Mesothelial cell of epicardium (in vitro differentiated cells): ENCODE measurements at regions not wholly inside any gene's neighbourhood (a gene's known extent, or its start where the extent isn't known, plus 50 kb on each side); places are given as distances from the start of the nearest gene placed in this dataset.
"Not testable (repeated sequence)": the region's sequence is repeated elsewhere in the genome, so short reads cannot be mapped to it uniquely, and the experiment has no call there.

Source experiments
- DNase-seq, 2 experiments: peaks; one replicate each; pipeline ENCODE4 v3.0.0; 2021; ENCODE audit warnings: low spot score in 2 of 2; ENCODE audit not compliant: unreplicated experiment in 2 of 2
- H3K27ac Mint-ChIP-seq: 2 replicates; pipeline ENCODE4 v1.8.0; 2021; ENCODE audit warnings: mixed read lengths
- H3K27me3 Mint-ChIP-seq: 2 replicates; pipeline ENCODE4 v1.8.0; 2021; ENCODE audit warnings: low read depth, mixed read lengths
- H3K36me3 Mint-ChIP-seq: 2 replicates; pipeline ENCODE4 v1.8.0; 2021; ENCODE audit warnings: mixed read lengths
- H3K4me1 Mint-ChIP-seq: 2 replicates; pipeline ENCODE4 v1.8.0; 2021; ENCODE audit warnings: mixed read lengths
- H3K4me3 Mint-ChIP-seq: 2 replicates; pipeline ENCODE4 v1.8.0; 2021; ENCODE audit warnings: mild to moderate bottlenecking, moderate library complexity, mixed read lengths
- H3K9me3 Mint-ChIP-seq: 2 replicates; pipeline ENCODE4 v1.8.0; 2021; ENCODE audit warnings: mixed read lengths
- TF ChIP-seq, protein P1 (sequence below): fragments of 200-600 bp; sonication (generic); IDR thresholded peaks from one replicate; pipeline ENCODE4 v1.5.0; 2021; ENCODE audit warnings: antibody characterized with exemption; ENCODE audit not compliant: unreplicated experiment

DNA sequence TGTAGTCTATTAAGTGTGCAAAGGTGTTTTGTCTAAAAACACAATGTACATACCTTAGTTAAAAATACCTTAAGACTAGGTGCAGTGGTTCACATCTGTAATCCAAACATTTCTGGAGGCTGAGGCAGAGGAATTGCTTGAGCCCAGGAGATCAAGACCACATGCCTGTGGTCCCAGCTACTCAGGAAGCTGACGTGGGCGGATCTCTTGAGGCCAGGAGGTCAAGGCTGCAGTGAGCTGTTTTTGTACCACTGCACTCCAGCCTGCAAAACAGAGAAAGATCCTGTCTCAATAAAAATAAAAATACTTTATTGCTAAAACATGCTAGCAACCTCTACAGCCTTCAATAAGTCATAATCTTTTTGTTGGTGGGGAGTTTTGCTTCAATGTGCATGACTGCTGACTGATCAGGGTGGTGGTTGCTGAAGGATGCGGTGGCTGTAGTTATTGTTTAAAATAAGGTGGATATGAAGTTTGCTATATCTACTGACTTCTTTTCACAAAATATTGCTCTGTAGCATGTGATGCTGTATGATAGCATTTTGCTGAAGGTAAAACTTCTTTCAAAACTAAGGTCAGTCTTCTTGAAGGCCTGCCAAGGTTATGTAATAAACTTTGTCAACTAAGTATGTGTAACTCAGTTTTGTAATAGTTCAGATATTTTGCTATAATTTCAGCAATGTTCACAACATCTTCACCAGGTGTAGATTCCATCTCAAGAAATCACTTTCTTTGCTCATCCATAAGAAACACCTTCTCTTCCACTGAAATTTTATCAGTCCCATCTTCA lies 1238.0 kb upstream of the NRXN1 start:
- TF ChIP-seq, protein P1, sequence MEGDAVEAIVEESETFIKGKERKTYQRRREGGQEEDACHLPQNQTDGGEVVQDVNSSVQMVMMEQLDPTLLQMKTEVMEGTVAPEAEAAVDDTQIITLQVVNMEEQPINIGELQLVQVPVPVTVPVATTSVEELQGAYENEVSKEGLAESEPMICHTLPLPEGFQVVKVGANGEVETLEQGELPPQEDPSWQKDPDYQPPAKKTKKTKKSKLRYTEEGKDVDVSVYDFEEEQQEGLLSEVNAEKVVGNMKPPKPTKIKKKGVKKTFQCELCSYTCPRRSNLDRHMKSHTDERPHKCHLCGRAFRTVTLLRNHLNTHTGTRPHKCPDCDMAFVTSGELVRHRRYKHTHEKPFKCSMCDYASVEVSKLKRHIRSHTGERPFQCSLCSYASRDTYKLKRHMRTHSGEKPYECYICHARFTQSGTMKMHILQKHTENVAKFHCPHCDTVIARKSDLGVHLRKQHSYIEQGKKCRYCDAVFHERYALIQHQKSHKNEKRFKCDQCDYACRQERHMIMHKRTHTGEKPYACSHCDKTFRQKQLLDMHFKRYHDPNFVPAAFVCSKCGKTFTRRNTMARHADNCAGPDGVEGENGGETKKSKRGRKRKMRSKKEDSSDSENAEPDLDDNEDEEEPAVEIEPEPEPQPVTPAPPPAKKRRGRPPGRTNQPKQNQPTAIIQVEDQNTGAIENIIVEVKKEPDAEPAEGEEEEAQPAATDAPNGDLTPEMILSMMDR: no peak
- peaks cover 4% of the 10 kb centered on the region for H3K4me1 Mint-ChIP-seq
- no peak overlapping the region for H3K4me3 Mint-ChIP-seq
- peaks cover 8% of the 10 kb centered on the region for H3K36me3 Mint-ChIP-seq
- no peak for DNase-seq
- H3K27me3 Mint-ChIP-seq: no peaks in the 10 kb centered on the region
- no peak overlapping the region for H3K27ac Mint-ChIP-seq
- peaks cover 39% of the 10 kb centered on the region for H3K9me3 Mint-ChIP-seq

DNA sequence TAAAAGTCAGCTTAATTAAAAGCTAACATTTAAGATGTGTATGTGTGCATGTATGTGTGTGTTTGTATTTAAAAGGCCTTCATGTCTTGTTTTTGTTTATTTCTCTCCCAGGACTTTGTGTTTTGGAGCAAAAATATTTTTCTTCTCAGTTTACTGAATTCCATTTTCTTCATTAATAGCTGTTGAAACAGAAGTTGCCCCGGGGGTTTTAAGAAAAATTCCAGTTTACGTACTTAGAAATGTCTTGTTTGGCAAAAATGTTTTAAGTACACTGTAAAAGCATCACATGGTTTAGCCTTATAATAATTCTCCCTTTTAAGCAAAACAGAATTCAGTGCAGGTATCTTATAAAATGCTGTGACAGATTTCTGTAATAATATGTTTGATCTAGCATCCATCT lies 1233.0 kb upstream of the NRXN1 start:
- no peak overlapping the region for H3K27ac Mint-ChIP-seq
- no peaks in the 10 kb centered on the region for H3K27me3 Mint-ChIP-seq
- H3K36me3 Mint-ChIP-seq: no peaks in the 10 kb centered on the region
- DNase-seq: no peak
- no peak overlapping the region for H3K4me3 Mint-ChIP-seq
- TF ChIP-seq, protein P1: no peak
- peaks cover 6% of the 10 kb centered on the region for H3K4me1 Mint-ChIP-seq
- H3K9me3 Mint-ChIP-seq: peaks cover 21% of the 10 kb centered on the region

DNA sequence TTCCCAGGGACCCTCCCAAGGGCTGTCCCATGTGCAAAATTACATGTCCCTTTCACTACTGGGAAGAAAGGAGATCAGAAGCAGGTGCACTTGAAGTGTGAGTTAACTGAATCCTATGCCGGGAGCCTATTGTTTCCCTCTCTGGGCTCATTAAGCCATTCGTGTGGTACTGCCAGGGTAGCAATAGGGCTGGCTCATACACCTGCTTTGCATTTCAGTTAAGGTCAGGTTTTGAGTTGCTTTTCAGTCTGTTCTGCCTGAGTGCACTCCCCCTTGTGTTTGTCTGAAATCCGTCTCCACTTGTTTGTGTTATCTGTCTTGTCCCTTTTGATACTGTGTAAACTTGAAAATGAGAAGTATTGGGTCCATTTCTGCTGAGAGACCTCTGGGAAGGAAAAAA lies 1232.6 kb upstream of the NRXN1 start:
- Mint-ChIP-seq H3K36me3 (no peaks in the 10 kb centered on the region), H3K4me3 (no peak overlapping the region), H3K9me3 (peaks cover 17% of the 10 kb centered on the region), H3K4me1 (peaks cover 6% of the 10 kb centered on the region), H3K27me3 (no peaks in the 10 kb centered on the region), H3K27ac (no peak overlapping the region)
- no peak for DNase-seq
- TF ChIP-seq, protein P1: no peak

DNA sequence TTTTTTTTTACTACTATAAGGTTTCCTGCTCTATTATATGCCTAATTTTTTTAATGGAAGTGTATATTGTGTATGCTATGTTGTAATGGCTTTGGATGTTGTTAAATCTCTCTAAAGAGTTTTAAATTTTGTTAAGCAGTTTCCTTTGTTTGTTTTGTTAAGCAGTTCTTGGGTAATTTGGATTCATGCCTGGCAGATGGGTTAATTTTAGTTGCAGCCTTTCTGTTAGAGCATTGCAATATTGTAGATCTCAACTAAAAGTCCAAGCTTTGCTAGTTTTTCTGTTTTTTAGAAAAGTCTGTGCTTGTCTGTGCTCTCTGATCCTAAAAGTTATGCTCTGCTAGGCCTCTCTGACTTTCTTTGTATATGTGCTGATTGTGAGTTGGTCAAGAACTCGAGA lies 1229.0 kb upstream of the NRXN1 start:
- peaks cover 9% of the 10 kb centered on the region for H3K9me3 Mint-ChIP-seq
- no peak for DNase-seq
- peaks cover 6% of the 10 kb centered on the region for H3K4me1 Mint-ChIP-seq
- no peaks in the 10 kb centered on the region for H3K27me3 Mint-ChIP-seq
- no peak overlapping the region for H3K4me3 Mint-ChIP-seq
- H3K36me3 Mint-ChIP-seq: no peaks in the 10 kb centered on the region
- TF ChIP-seq, protein P1: no peak
- no peak overlapping the region for H3K27ac Mint-ChIP-seq

DNA sequence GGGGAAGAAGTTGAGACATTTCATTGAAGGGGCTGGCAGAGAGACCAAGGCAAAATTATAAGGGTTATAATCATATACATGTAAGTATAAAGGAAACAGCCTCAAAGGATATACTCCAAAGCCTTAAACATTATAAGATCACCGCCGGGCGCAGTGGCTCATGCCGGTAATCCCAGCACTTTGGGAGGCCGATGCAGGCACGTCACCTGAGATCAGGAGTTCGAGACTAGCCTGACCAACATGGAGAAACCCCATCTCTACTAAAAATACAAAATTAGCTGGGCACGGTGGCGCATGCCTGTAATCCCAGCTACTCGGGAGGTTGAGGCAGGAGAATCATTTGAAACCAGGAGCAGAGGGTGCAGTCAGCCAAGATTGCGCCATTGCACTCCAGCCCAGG lies 1227.0 kb upstream of the NRXN1 start:
- not testable (repeated sequence) for H3K27me3 Mint-ChIP-seq, DNase-seq, H3K36me3 Mint-ChIP-seq, H3K4me3 Mint-ChIP-seq, H3K4me1 Mint-ChIP-seq, H3K27ac Mint-ChIP-seq
- H3K9me3 Mint-ChIP-seq: peaks cover 13% of the 10 kb centered on the region

DNA sequence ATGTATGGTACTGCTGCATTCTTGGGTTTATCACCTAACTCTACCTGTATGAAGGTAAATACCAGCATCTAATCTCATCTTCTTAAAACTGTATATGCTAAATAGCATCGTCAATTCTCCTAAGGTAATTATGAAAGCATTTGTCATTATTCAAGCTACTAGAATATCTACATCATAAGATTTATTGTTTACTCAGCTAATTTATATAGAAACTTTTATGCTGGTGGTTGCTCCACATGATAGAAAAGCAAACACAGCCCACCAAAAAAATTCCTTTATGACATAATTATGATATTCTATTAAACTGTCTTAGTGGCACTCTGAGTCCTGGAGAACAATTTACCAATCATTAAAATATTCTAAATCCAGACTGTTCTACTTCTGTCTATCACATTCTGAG lies 1226.1 kb upstream of the NRXN1 start:
- Mint-ChIP-seq H3K27ac (no peak overlapping the region), H3K4me3 (no peak overlapping the region), H3K9me3 (peaks cover 13% of the 10 kb centered on the region), H3K4me1 (no peaks in the 10 kb centered on the region), H3K27me3 (no peaks in the 10 kb centered on the region), H3K36me3 (no peaks in the 10 kb centered on the region)
- no peak for DNase-seq
- TF ChIP-seq, protein P1: no peak
